NCI-H446 treated with DMSO at 0.1 percent for 48 hours (cell line): ENCODE measurements at regions not wholly inside any gene's neighbourhood (a gene's known extent, or its start where the extent isn't known, plus 50 kb on each side); places are given as distances from the start of the nearest gene placed in this dataset.

Source experiments
- DNase-seq: peaks from one replicate; lab custom pipeline; 2025; lab: John Stamatoyannopoulos, UW

GRCh38 chr13:53144826-53145225 lies 116.2 kb downstream of the OLFM4 start:
- DNase-seq, result no peak

GRCh38 chr13:53150568-53150967 lies 122.0 kb downstream of the OLFM4 start:
- no peak for DNase-seq

- peak; percentile 34 for DNase-seq
Measured at GRCh38 chr13:53151336-53152056, 122.9 kb downstream of the OLFM4 start.

- DNase-seq, result no peak
Measured at GRCh38 chr13:53152057-53152421, 123.4 kb downstream of the OLFM4 start.

- DNase-seq, result no peak
Measured at GRCh38 chr13:53158201-53158600, 129.6 kb downstream of the OLFM4 start.

- DNase-seq, result no peak
Measured at GRCh38 chr13:53159431-53159830, 130.8 kb downstream of the OLFM4 start.

GRCh38 chr13:53160211-53160610 lies 131.6 kb downstream of the OLFM4 start:
- no peak for DNase-seq

GRCh38 chr13:53161251-53161650 lies 132.6 kb downstream of the OLFM4 start:
- no peak for DNase-seq

GRCh38 chr13:53165261-53165660 lies 136.6 kb downstream of the OLFM4 start:
- DNase-seq, result no peak

- DNase-seq, result peak; percentile 97
Measured at GRCh38 chr13:53167561-53167960, 138.9 kb downstream of the OLFM4 start.

GRCh38 chr13:53170910-53171309 lies 142.3 kb downstream of the OLFM4 start:
- no peak for DNase-seq

GRCh38 chr13:53174545-53174944 lies 145.9 kb downstream of the OLFM4 start:
- DNase-seq, result no peak

- no peak for DNase-seq
Measured at GRCh38 chr13:53180684-53181083, 152.1 kb downstream of the OLFM4 start.

- peak; percentile 42 for DNase-seq
Measured at GRCh38 chr13:53182724-53183123, 154.1 kb downstream of the OLFM4 start.

- peak; percentile 40 for DNase-seq
Measured at GRCh38 chr13:53188120-53188519, 159.5 kb downstream of the OLFM4 start.

GRCh38 chr13:53189162-53189561 lies 160.5 kb downstream of the OLFM4 start:
- DNase-seq, result no peak

- DNase-seq, result peak; percentile 21
Measured at GRCh38 chr13:53191091-53191490, 162.5 kb downstream of the OLFM4 start.

GRCh38 chr13:53197424-53197823 lies 168.8 kb downstream of the OLFM4 start:
- no peak for DNase-seq

- DNase-seq, result peak; percentile 29
Measured at GRCh38 chr13:53198017-53198416, 169.4 kb downstream of the OLFM4 start.

GRCh38 chr13:53198736-53199135 lies 170.1 kb downstream of the OLFM4 start:
- DNase-seq, result peak; percentile 19

- DNase-seq, result no peak
Measured at GRCh38 chr13:53200075-53200474, 171.5 kb downstream of the OLFM4 start.

- DNase-seq, result no peak
Measured at GRCh38 chr13:53200498-53201453, 172.2 kb downstream of the OLFM4 start.
